Left kidney (tissue), 1 donor: ENCODE measurements at regions not wholly inside any gene's neighbourhood (a gene's known extent, or its start where the extent isn't known, plus 50 kb on each side); places are given as distances from the start of the nearest gene placed in this dataset.
"Not testable (repeated sequence)": the region's sequence is repeated elsewhere in the genome, so short reads cannot be mapped to it uniquely, and the experiment has no call there.

Experiments used
- DNase-seq: peaks from one replicate; pipeline ENCODE4 v3.0.0-alpha.2; 2013

GRCh38 chr10:23755556-23755955, 316.7 kb downstream of the OTUD1 start:
- peak; percentile 18 for DNase-seq

GRCh38 chr10:23768281-23768680, 329.4 kb downstream of the OTUD1 start:
- DNase-seq, result no peak

GRCh38 chr10:23777153-23777552, 338.3 kb downstream of the OTUD1 start:
- DNase-seq, result no peak

GRCh38 chr10:23779301-23779700, 340.4 kb downstream of the OTUD1 start:
- no peak for DNase-seq

- no peak for DNase-seq
Measured at GRCh38 chr10:23780331-23780730, 341.5 kb downstream of the OTUD1 start.

GRCh38 chr10:23786594-23786993, 347.7 kb downstream of the OTUD1 start:
- no peak for DNase-seq

- DNase-seq, result no peak
Measured at GRCh38 chr10:23793577-23793976, 354.7 kb downstream of the OTUD1 start.

- not testable (repeated sequence) for DNase-seq
Measured at GRCh38 chr10:23797452-23797851, 358.6 kb downstream of the OTUD1 start.

- DNase-seq, result no peak
Measured at GRCh38 chr10:23804125-23804524, 365.2 kb downstream of the OTUD1 start.

GRCh38 chr10:23813687-23814086, 374.8 kb downstream of the OTUD1 start:
- DNase-seq, result no peak

- no peak for DNase-seq
Measured at GRCh38 chr10:23818484-23818883, 379.6 kb downstream of the OTUD1 start.

GRCh38 chr10:23820792-23821191, 381.9 kb downstream of the OTUD1 start:
- DNase-seq, result no peak

GRCh38 chr10:23824822-23825221, 384.1 kb upstream of the KIAA1217 start:
- no peak for DNase-seq

GRCh38 chr10:23826421-23826820, 382.5 kb upstream of the KIAA1217 start:
- DNase-seq, result peak; percentile 76

GRCh38 chr10:23829556-23829955, 379.4 kb upstream of the KIAA1217 start:
- no peak for DNase-seq

- no peak for DNase-seq
Measured at GRCh38 chr10:23834091-23834490, 374.8 kb upstream of the KIAA1217 start.

- no peak for DNase-seq
Measured at GRCh38 chr10:23850631-23851030, 358.3 kb upstream of the KIAA1217 start.

GRCh38 chr10:23859598-23859997, 349.3 kb upstream of the KIAA1217 start:
- DNase-seq, result peak; percentile 45

GRCh38 chr10:23864631-23865147, 344.2 kb upstream of the KIAA1217 start:
- no peak for DNase-seq

- not testable (repeated sequence) for DNase-seq
Measured at GRCh38 chr10:23866985-23867384, 342.0 kb upstream of the KIAA1217 start.

- no peak for DNase-seq
Measured at GRCh38 chr10:23868121-23868520, 340.8 kb upstream of the KIAA1217 start.

GRCh38 chr10:23869548-23869947, 339.4 kb upstream of the KIAA1217 start:
- no peak for DNase-seq

- no peak for DNase-seq
Measured at GRCh38 chr10:23869996-23870395, 338.9 kb upstream of the KIAA1217 start.

GRCh38 chr10:23870651-23871610, 338.0 kb upstream of the KIAA1217 start:
- DNase-seq, result no peak
